GM10266 (cell line): ENCODE measurements at regions not wholly inside any gene's neighbourhood (a gene's known extent, or its start where the extent isn't known, plus 50 kb on each side); places are given as distances from the start of the nearest gene placed in this dataset.

Experiments used
- DNase-seq: peaks from one replicate; pipeline ENCODE4 v3.0.0; 2012; ENCODE audit errors: extremely low spot score
- CTCF ChIP-seq: IDR thresholded peaks from 2 replicates; pipeline ENCODE4 v1.5.1; 2012; ENCODE audit warnings: mild to moderate bottlenecking, low read depth; ENCODE audit not compliant: control insufficient read depth, insufficient read depth; ENCODE audit errors: missing control alignments

GRCh38 chr7:46763344-46763743, 818.6 kb downstream of the TNS3 start:
- no peak for TF ChIP-seq CTCF
- DNase-seq, result no peak

- TF ChIP-seq CTCF, result no peak
- DNase-seq, result no peak
These were observed 822.0 kb downstream of the TNS3 start for GRCh38 chr7:46759711-46760480.

GRCh38 chr7:46756996-46757395, 824.9 kb downstream of the TNS3 start:
- TF ChIP-seq CTCF, result no peak

GRCh38 chr7:46756256-46756655, 825.7 kb downstream of the TNS3 start:
- TF ChIP-seq CTCF, result no peak
- DNase-seq, result no peak

More at GRCh38 chr7:46756996-46757395, 824.9 kb downstream of the TNS3 start:
- no peak for DNase-seq

- no peak for TF ChIP-seq CTCF
- no peak for DNase-seq
These were observed 826.5 kb downstream of the TNS3 start for GRCh38 chr7:46755120-46756034.

GRCh38 chr7:46754140-46754720, 827.7 kb downstream of the TNS3 start:
- no peak for DNase-seq
- TF ChIP-seq CTCF, result no peak
